Peyer's patch (tissue), 4 donors: ENCODE measurements at regions not wholly inside any gene's neighbourhood (a gene's known extent, or its start where the extent isn't known, plus 50 kb on each side); places are given as distances from the start of the nearest gene placed in this dataset.

Source experiments
- POLR2A ChIP-seq, 2 donors: fragments of 450-650 bp; IDR thresholded peaks; one replicate each; pipeline ENCODE4 v1.5.1; 2017; ENCODE audit warnings: antibody characterized with exemption in 2 of 2, mild to moderate bottlenecking in 2 of 2, moderate library complexity in 2 of 2
- TF ChIP-seq, protein P1 (sequence below), 6 experiments: fragments of 450-650 bp in 4 of 6; fragments of 200-600 bp in 2 of 6; sonication (generic) in 1 of 6; IDR thresholded peaks; one replicate each; pipeline ENCODE4 v1.5.1; 2017 to 2019; ENCODE audit warnings: antibody characterized with exemption in 6 of 6, mild to moderate bottlenecking in 3 of 6, moderate library complexity in 1 of 6

DNA sequence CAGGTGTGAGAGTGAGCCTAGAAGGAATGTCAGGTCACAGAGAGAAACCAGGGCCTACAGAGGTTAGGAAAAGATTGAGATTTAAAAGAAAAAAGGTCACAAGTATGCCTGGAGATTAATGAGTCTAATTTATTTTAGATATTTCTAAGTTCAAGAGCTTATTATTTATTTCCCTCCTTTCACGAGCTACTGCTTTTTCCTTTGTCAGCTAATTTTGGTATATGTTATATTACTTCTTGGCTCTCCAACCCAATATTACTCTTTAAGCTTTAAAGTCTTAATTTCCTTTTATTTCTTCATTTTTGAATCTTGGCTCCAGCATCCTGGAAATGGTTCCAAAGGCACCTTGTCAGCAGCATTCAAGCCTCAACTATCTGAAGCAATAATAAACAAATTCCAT lies 109.5 kb upstream of the MIS18BP1 start:
- TF ChIP-seq, protein P1, sequence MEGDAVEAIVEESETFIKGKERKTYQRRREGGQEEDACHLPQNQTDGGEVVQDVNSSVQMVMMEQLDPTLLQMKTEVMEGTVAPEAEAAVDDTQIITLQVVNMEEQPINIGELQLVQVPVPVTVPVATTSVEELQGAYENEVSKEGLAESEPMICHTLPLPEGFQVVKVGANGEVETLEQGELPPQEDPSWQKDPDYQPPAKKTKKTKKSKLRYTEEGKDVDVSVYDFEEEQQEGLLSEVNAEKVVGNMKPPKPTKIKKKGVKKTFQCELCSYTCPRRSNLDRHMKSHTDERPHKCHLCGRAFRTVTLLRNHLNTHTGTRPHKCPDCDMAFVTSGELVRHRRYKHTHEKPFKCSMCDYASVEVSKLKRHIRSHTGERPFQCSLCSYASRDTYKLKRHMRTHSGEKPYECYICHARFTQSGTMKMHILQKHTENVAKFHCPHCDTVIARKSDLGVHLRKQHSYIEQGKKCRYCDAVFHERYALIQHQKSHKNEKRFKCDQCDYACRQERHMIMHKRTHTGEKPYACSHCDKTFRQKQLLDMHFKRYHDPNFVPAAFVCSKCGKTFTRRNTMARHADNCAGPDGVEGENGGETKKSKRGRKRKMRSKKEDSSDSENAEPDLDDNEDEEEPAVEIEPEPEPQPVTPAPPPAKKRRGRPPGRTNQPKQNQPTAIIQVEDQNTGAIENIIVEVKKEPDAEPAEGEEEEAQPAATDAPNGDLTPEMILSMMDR (IDR thresholded peaks at IDR 0.05) = no peak
- no peak for TF ChIP-seq POLR2A (IDR thresholded peaks at IDR 0.05)
